ENCODE measurements at regions not wholly inside any gene's neighbourhood (a gene's known extent, or its start where the extent isn't known, plus 50 kb on each side); places are given as distances from the start of the nearest gene placed in this dataset.
A peak's percentile ranks its signal among the peaks of the same experiment; 100 is the strongest.

GRCh38 chr20:23165307-23165750 is 79.2 kb upstream of the CD93 start:
- intact Hi-C loops (cut with micrococcal nuclease) = no loop called here
- no peak overlapping the region for H4K8ac ChIP-seq (ENCODE audit: low read depth in 2 of 2, low read length in 2 of 2)
- H4K5ac ChIP-seq (ENCODE audit: low read depth, low read length) = no peak overlapping the region
- in situ Hi-C loops (cut with MboI; ENCODE audit: low sequenced_read_pairs) = no loop called here
- no peak overlapping the region for H3K56ac ChIP-seq (ENCODE audit: extremely low read depth, insufficient read depth, low read length)
- H2AK5ac ChIP-seq (ENCODE audit: low read depth, low read length) = no peak overlapping the region
- no peak overlapping the region for H3K23ac ChIP-seq (ENCODE audit: low read depth, low read length)
- H2BK15ac ChIP-seq (ENCODE audit: low read depth, low read length) = no peak overlapping the region
- H2BK5ac ChIP-seq (ENCODE audit: low read depth, low read length, poor library complexity, severe bottlenecking) = no peak overlapping the region
- 88% methylated on average over 3 of the region's 12 CpGs; no CpG with 5 or more reads in 1 of the 2 experiments for WGBS, 2 experiments (ENCODE audit: extremely low coverage in 2 of 2, insufficient read length in 1 of 2)
- no peaks in the 10 kb centered on the region for H3K79me1 ChIP-seq (ENCODE audit: low read depth in 1 of 2, low read length in 2 of 2)
- TF ChIP-seq MAFK (IDR thresholded peaks at IDR 0.05; ENCODE audit: low read depth, low read length) = no peak
- no peak for TF ChIP-seq CEBPB (IDR thresholded peaks at IDR 0.05; ENCODE audit: low read depth, low read length)
- H3K4ac ChIP-seq (ENCODE audit: low read depth, low read length) = no peak overlapping the region
- H4K91ac ChIP-seq (ENCODE audit: insufficient read depth, low read depth, low read length) = no peak overlapping the region
- H3K18ac ChIP-seq (ENCODE audit: low read depth, low read length) = no peak overlapping the region
- H3K9ac ChIP-seq (ENCODE audit: low read depth, low read length) = no peak overlapping the region
- H3K4me2 ChIP-seq (ENCODE audit: low read depth, low read length) = no peak overlapping the region
- POLR2A ChIA-PET (ENCODE audit: unreplicated experiment) = no interaction called here
- DNase-seq (no peak), ATAC-seq (ENCODE audit: low read depth) (no peak)
- no TSS peak for BruUV-seq (replicated peaks)
- peak overlapping the region; percentile 41 for H2AFZ ChIP-seq (replicated peaks; ENCODE audit: low read length, poor library complexity)
- peaks cover 5% of the 10 kb centered on the region for H3K27me3 ChIP-seq (ENCODE audit: control insufficient read depth, insufficient read depth, low read length)
- no peak overlapping the region for H3K27ac ChIP-seq (ENCODE audit: insufficient read depth, low read length)
- no peaks in the 10 kb centered on the region for H3K9me3 ChIP-seq (ENCODE audit: control insufficient read depth, insufficient read depth, low read length)
- no peaks in the 10 kb centered on the region for H3K36me3 ChIP-seq (ENCODE audit: control insufficient read depth, insufficient read depth, low read length)
- H3K14ac ChIP-seq (replicated peaks; ENCODE audit: low read depth, low read length) = no peak overlapping the region
- H2AK9ac ChIP-seq (replicated peaks; ENCODE audit: low read depth, low read length, poor library complexity) = no peak overlapping the region
- H4K20me1 ChIP-seq (ENCODE audit: insufficient read depth, low read length) = no peaks in the 10 kb centered on the region
- H3K4me1 ChIP-seq (ENCODE audit: control insufficient read depth, insufficient read depth, low read length) = peaks cover 3% of the 10 kb centered on the region; the same call in 1 of the 2 replicates
- no peak overlapping the region for H2BK120ac ChIP-seq (ENCODE audit: low read depth, low read length)
- H3K9me1 ChIP-seq (ENCODE audit: insufficient read depth, low read length) = no peaks in the 10 kb centered on the region; the same call in 1 of the 2 replicates
- H3K4me3 ChIP-seq (ENCODE audit: insufficient read depth, low read depth, low read length) = no peak overlapping the region
- dilution Hi-C loops (cut with HindIII; ENCODE audit: low sequenced_read_pairs, unreplicated experiment) = no loop called here
- H2BK20ac ChIP-seq (ENCODE audit: low read depth, low read length) = no peak overlapping the region
- CTCF ChIA-PET = no interaction called here
